K562 (cell line): ENCODE measurements at regions not wholly inside any gene's neighbourhood (a gene's known extent, or its start where the extent isn't known, plus 50 kb on each side); places are given as distances from the start of the nearest gene placed in this dataset.

Experiments
- ATAC-seq: fragments of 200-7000 bp; cut with Tn5 transposase; 3 replicates; pipeline ENCODE4 v1.9.1; 2020; ENCODE audit warnings: moderate library complexity
- BruUV-seq: library from RNA; stranded (reverse); fragments of 400-500 nt; replicated peaks from 2 replicates; lab custom pipeline; 2021; lab: Mats Ljungman, UMichigan
- CTCF ChIA-PET: fragments of 300-600 bp; formaldehyde crosslinking; extraction: SDS; loops from one replicate; lab custom pipeline; 2021; ENCODE audit warnings: low intra/inter-chr PET ratio; lab: Yijun Ruan, JAX
- POLR2A ChIA-PET: fragments of 300-600, 350-650 bp; sonication (Branson Sonifier 250); formaldehyde crosslinking; extraction: SDS; loops from one replicate; lab custom pipeline; 2021; ENCODE audit warnings: antibody characterized with exemption, inconsistent platforms; lab: Yijun Ruan, JAX
- DNase-seq, 4 experiments: peaks; one replicate each; pipeline versions ENCODE4 v3.0.0 to v3.0.0-alpha.2; 2011 to 2018; ENCODE audit warnings: low spot score in 3 of 4, mixed read lengths in 3 of 4; ENCODE audit errors: extremely low read depth in 1 of 4
- FAIRE-seq: peaks from 2 replicates; lab custom pipeline; 2011; peaks lifted over from hg19 to GRCh38; lab: Jason Lieb, UNC
- H2AFZ ChIP-seq: 2 replicates; pipeline ENCODE4 v1.6.0; 2011; ENCODE audit warnings: low read depth, low read length, control low read depth, inconsistent platforms
- H3K27ac ChIP-seq: fragments of 200-600 bp; 3 replicates; pipeline ENCODE4 v1.8.0; 2011; ENCODE audit warnings: low read depth, mild to moderate bottlenecking, control low read depth, inconsistent platforms, low read length, moderate library complexity, mixed read lengths; ENCODE audit errors: extremely low read depth
- H3K27me3 ChIP-seq, 2 experiments: fragments of 300-600 bp in 1 of 2; 2 replicates in 1 of 2; 3 replicates in 1 of 2; pipeline versions ENCODE4 v1.6.0 to v1.8.0; 2011; ENCODE audit warnings: inconsistent platforms in 2 of 2, low read length in 2 of 2, mild to moderate bottlenecking in 1 of 2, mixed read lengths in 1 of 2, moderate library complexity in 1 of 2; ENCODE audit not compliant: control insufficient read depth in 2 of 2, insufficient read depth in 2 of 2
- H3K36me3 ChIP-seq: fragments of 300-600 bp; 3 replicates; pipeline ENCODE4 v1.8.0; 2011; ENCODE audit warnings: mild to moderate bottlenecking, low read length, inconsistent platforms; ENCODE audit not compliant: control insufficient read depth, insufficient read depth
- H3K4me1 ChIP-seq, 2 experiments: fragments of 200-600 bp in 1 of 2; replicated peaks in 1 of 2; 2 replicates in 1 of 2; 3 replicates in 1 of 2; pipeline versions ENCODE4 v1.5.1 to v1.8.0; 2011; ENCODE audit warnings: inconsistent platforms in 2 of 2, low read length in 2 of 2, mild to moderate bottlenecking in 1 of 2, mixed read lengths in 1 of 2, moderate library complexity in 1 of 2; ENCODE audit not compliant: control insufficient read depth in 2 of 2, insufficient read depth in 2 of 2
- H3K4me2 ChIP-seq: 2 replicates; pipeline ENCODE4 v1.6.1; 2011; ENCODE audit warnings: low read length, control low read depth, inconsistent platforms, mixed read lengths; ENCODE audit not compliant: insufficient read depth
- H3K4me3 ChIP-seq: fragments of 200-600 bp; sonication (generic), shearing (Covaris generic); 2 replicates; pipeline ENCODE4 v1.5.1; 2016; ENCODE audit warnings: control low read depth, inconsistent platforms
- H3K79me2 ChIP-seq: fragments of 200-600 bp; 3 replicates; pipeline ENCODE4 v1.8.0; 2011; ENCODE audit warnings: low read length, inconsistent platforms; ENCODE audit not compliant: control insufficient read depth, insufficient read depth
- H3K9ac ChIP-seq, 2 experiments: 2 replicates each; pipeline versions ENCODE4 v1.6.0 to v1.6.1; 2011; ENCODE audit warnings: low read depth in 2 of 2, low read length in 2 of 2, control low read depth in 1 of 2, inconsistent platforms in 1 of 2, mild to moderate bottlenecking in 1 of 2, mixed read lengths in 1 of 2; ENCODE audit not compliant: insufficient read depth in 1 of 2
- H3K9me1 ChIP-seq: one replicate; pipeline ENCODE4 v1.6.0; 2011; ENCODE audit warnings: inconsistent platforms, mild to moderate bottlenecking, low read length, moderate library complexity; ENCODE audit not compliant: control insufficient read depth, insufficient read depth
- H3K9me3 ChIP-seq: replicated peaks from 2 replicates; pipeline ENCODE4 v1.5.1; 2011; ENCODE audit warnings: low read depth, low read length, inconsistent platforms; ENCODE audit not compliant: control insufficient read depth, insufficient read depth
- H4K20me1 ChIP-seq: replicated peaks from 2 replicates; pipeline ENCODE4 v1.6.1; 2011; ENCODE audit warnings: low read length, inconsistent platforms, mixed read lengths; ENCODE audit not compliant: control insufficient read depth, insufficient read depth
- BRD4 ChIP-seq: fragments of 200-600 bp; sonication (generic); IDR thresholded peaks from 2 replicates; pipeline ENCODE4 v1.6.1; 2017; ENCODE audit warnings: inconsistent platforms
- BRF2 ChIP-seq: IDR thresholded peaks from 3 replicates; pipeline ENCODE4 v1.6.1; 2011; ENCODE audit warnings: borderline replicate concordance, mild to moderate bottlenecking; ENCODE audit not compliant: insufficient read length, insufficient read depth
- MYC ChIP-seq, 2 experiments: fragments of 250-450 bp in 1 of 2; sonication (Bioruptor Pico) in 1 of 2; IDR thresholded peaks; 2 replicates each; pipeline versions ENCODE4 v1.5.1 to v1.6.1; 2012 to 2021; ENCODE audit warnings: low read depth in 2 of 2, borderline replicate concordance in 1 of 2, improper control_type of control experiment in 1 of 2, low read length in 1 of 2, mild to moderate bottlenecking in 1 of 2, moderate library complexity in 1 of 2
- NUFIP1 ChIP-seq: fragments of 450-650 bp; IDR thresholded peaks from 2 replicates; pipeline ENCODE4 v1.6.1; 2018; ENCODE audit not compliant: partially characterized antibody
- SP2 ChIP-seq: IDR thresholded peaks from 2 replicates; pipeline ENCODE4 v1.6.1; 2011; ENCODE audit warnings: mild to moderate bottlenecking, low read depth, low read length, moderate library complexity; ENCODE audit not compliant: poor library complexity, severe bottlenecking; ENCODE audit errors: extremely low read depth
- ZKSCAN1 ChIP-seq: fragments of 150-350 bp; IDR thresholded peaks from 2 replicates; pipeline ENCODE4 v1.6.1; 2016; ENCODE audit warnings: low read depth, low read length
- WGBS: fragments of 100-300 bp; shearing (Covaris generic); methylation state at CpG from one replicate; pipeline ENCODE4 v1.1.6; 2016; ENCODE audit warnings: low coverage, mixed read lengths; ENCODE audit not compliant: insufficient coverage; ENCODE audit errors: missing lambda C conversion rate; 5-methylcytosine and 5-hydroxymethylcytosine counted together
- in situ Hi-C: fragments of 300-500 bp; cut with MboI; formaldehyde crosslinking; loops from 4 replicates; pipeline ENCODE4 v1.15.0; 2018; ENCODE audit warnings: inconsistent platforms, mixed read lengths
- intact Hi-C: fragments of 100-400 bp; cut with micrococcal nuclease; formaldehyde crosslinking; loops from 2 replicates; pipeline ENCODE4 v1.14.2; 2022

GRCh38 chr1:87783315-87783714, 454.6 kb downstream of the LMO4 start:
- no peaks in the 10 kb centered on the region for H3K4me1 ChIP-seq
- in situ Hi-C loops, result no loop called here
- no peaks in the 10 kb centered on the region for H3K9me3 ChIP-seq
- no peak overlapping the region for H3K4me3 ChIP-seq
- no peak overlapping the region for H3K4me2 ChIP-seq
- 17% methylated on average over 2 of the region's 2 CpGs for WGBS
- no peaks in the 10 kb centered on the region for H4K20me1 ChIP-seq
- ATAC-seq, result no peak
- no peak for FAIRE-seq
- no peak overlapping the region for H2AFZ ChIP-seq
- CTCF ChIA-PET, result no interaction called here
- TF ChIP-seq ZKSCAN1 (no peak), SP2 (no peak), NUFIP1 (no peak), BRD4 (no peak), MYC (IDR thresholded peaks at IDR 0.05; ENCODE audit: low read depth, low read length) (no peak), MYC (CRISPR knock-in tag; IDR thresholded peaks at IDR 0.05; ENCODE audit: borderline replicate concordance, low read depth) (no peak), BRF2 (no peak)
- no peaks in the 10 kb centered on the region for H3K27me3 ChIP-seq
- no peak for DNase-seq
- H3K9me1 ChIP-seq, result no peaks in the 10 kb centered on the region
- H3K9ac ChIP-seq, result no peak overlapping the region
- no peaks in the 10 kb centered on the region for H3K36me3 ChIP-seq
- H3K27ac ChIP-seq, result no peak overlapping the region
- no TSS peak for BruUV-seq
- intact Hi-C loops, result no loop called here
- POLR2A ChIA-PET, result no interaction called here
- no peaks in the 10 kb centered on the region for H3K79me2 ChIP-seq
